GM20000 (cell line): ENCODE measurements at regions not wholly inside any gene's neighbourhood (a gene's known extent, or its start where the extent isn't known, plus 50 kb on each side); places are given as distances from the start of the nearest gene placed in this dataset.

Experiments used
- DNase-seq: peaks from one replicate; pipeline ENCODE4 v3.0.0; 2012; ENCODE audit warnings: low spot score
- CTCF ChIP-seq: IDR thresholded peaks from 2 replicates; pipeline ENCODE4 v1.5.1; 2012; ENCODE audit warnings: mild to moderate bottlenecking, control low read depth; ENCODE audit errors: extremely low read depth, missing control alignments

GRCh38 chr12:17640615-17641014 lies 449.4 kb downstream of the RERGL start:
- TF ChIP-seq CTCF = no peak
- DNase-seq = no peak

GRCh38 chr12:17618831-17619230 lies 471.2 kb downstream of the RERGL start:
- DNase-seq = no peak
- TF ChIP-seq CTCF = no peak

GRCh38 chr12:17609701-17610100 lies 480.3 kb downstream of the RERGL start:
- no peak for DNase-seq
- no peak for TF ChIP-seq CTCF

- no peak for DNase-seq
- no peak for TF ChIP-seq CTCF
Measured at GRCh38 chr12:17609153-17609552, 480.8 kb downstream of the RERGL start.

GRCh38 chr12:17595111-17595510 lies 494.9 kb downstream of the RERGL start:
- DNase-seq = no peak
- no peak for TF ChIP-seq CTCF

GRCh38 chr12:17593715-17594406 lies 496.1 kb downstream of the RERGL start:
- TF ChIP-seq CTCF = no peak
- no peak for DNase-seq

GRCh38 chr12:17592472-17592871 lies 497.5 kb downstream of the RERGL start:
- DNase-seq = no peak
- no peak for TF ChIP-seq CTCF
